Right lobe of liver (tissue), 6 donors: ENCODE measurements at regions not wholly inside any gene's neighbourhood (a gene's known extent, or its start where the extent isn't known, plus 50 kb on each side); places are given as distances from the start of the nearest gene placed in this dataset.

Experiments used
- ATAC-seq, 4 donors: fragments of 200-7000 bp; cut with Tn5 transposase; one replicate each; pipeline ENCODE4 v1.9.1; 2020; ENCODE audit warnings: mild to moderate bottlenecking in 4 of 4, moderate library complexity in 4 of 4
- DNase-seq, 3 donors: peaks; one replicate each; pipeline ENCODE4 v3.0.0-alpha.2; 2020
- H3K27ac ChIP-seq, 3 donors: fragments of 200-600 bp; one replicate each; pipeline ENCODE4 v1.8.0; 2022
- H3K27me3 ChIP-seq, 2 donors: fragments of 200-600 bp; one replicate each; pipeline ENCODE4 v1.8.0; 2022
- H3K36me3 ChIP-seq, 4 donors: fragments of 200-600 bp; sonication (generic) in 1 of 4; one replicate each; pipeline versions ENCODE4 v1.5.1 to v1.8.0; 2017 to 2022; ENCODE audit warnings: control low read depth in 1 of 4
- H3K4me1 ChIP-seq, 4 donors: fragments of 200-600 bp; sonication (generic) in 1 of 4; one replicate each; pipeline versions ENCODE4 v1.5.1 to v1.8.0; 2017 to 2022; ENCODE audit warnings: control low read depth in 1 of 4
- H3K4me3 ChIP-seq, 3 donors: fragments of 200-600 bp; one replicate each; pipeline ENCODE4 v1.8.0; 2022
- H3K9me3 ChIP-seq, 4 donors: fragments of 200-600 bp; sonication (generic) in 1 of 4; one replicate each; pipeline versions ENCODE4 v1.5.1 to v1.8.0; 2017 to 2022; ENCODE audit warnings: control low read depth in 1 of 4
- CTCF ChIP-seq, 4 donors: fragments of 200-600 bp in 3 of 4; fragments of 450-650 bp in 1 of 4; IDR thresholded peaks; one replicate each; pipeline versions ENCODE4 v1.5.1 to v1.8.0; 2016 to 2022; ENCODE audit warnings: antibody characterized with exemption in 4 of 4, mild to moderate bottlenecking in 2 of 4
- POLR2A ChIP-seq: fragments of 450-650 bp; IDR thresholded peaks from one replicate; pipeline ENCODE4 v1.6.1; 2017; ENCODE audit warnings: antibody characterized with exemption, mild to moderate bottlenecking
- WGBS: methylation state at CpG from one replicate; pipeline ENCODE4 v1.1.6; 2018; ENCODE audit warnings: low coverage, low lambda C conversion rate; ENCODE audit not compliant: insufficient coverage; ENCODE audit errors: missing lambda C conversion rate; 5-methylcytosine and 5-hydroxymethylcytosine counted together
- intact Hi-C, 2 donors: fragments of 100-400 bp; cut with DNase I; formaldehyde crosslinking; loops; one replicate each; pipeline versions ENCODE4 v1.11.2 to v1.14.1; 2022
- donor health status: DM: no; HTN: yes; CAD: no.
- donor health status: DM: no; HTN: no; CAD: no.
- donor health status: DM: no; HTN: no; CAD: no.
- donor health status: DM: no; HTN: yes; CAD: no.
- donor health status: DM: no; HTN: yes; CAD: no.

- 32% methylated on average over 7 of the region's 12 CpGs for WGBS
- Histone ChIP-seq H3K27ac (no peak overlapping the region), H3K36me3 (no peaks in the 10 kb centered on the region), H3K4me1 (peaks cover 0 to 14% (median 0%) of the 10 kb centered on the region in 4 donors), H3K27me3 (no peaks in the 10 kb centered on the region), H3K9me3 (no peaks in the 10 kb centered on the region), H3K4me3 (no peak overlapping the region)
- DNase-seq (no peak), ATAC-seq (no peak)
- TF ChIP-seq POLR2A (no peak), CTCF (IDR thresholded peaks at IDR 0.05) (no peak)
- intact Hi-C loops, result no loop called here
These were observed 276.2 kb upstream of the IRX5 start for GRCh38 chr16:54654429-54654828.

GRCh38 chr16:54652201-54652770, 278.4 kb upstream of the IRX5 start:
- no peaks in the 10 kb centered on the region for H3K36me3 ChIP-seq
- no peak overlapping the region for H3K4me3 ChIP-seq
- WGBS, result 46% methylated on average over 6 of the region's 6 CpGs
- no peaks in the 10 kb centered on the region for H3K9me3 ChIP-seq
- DNase-seq (no peak), ATAC-seq (no peak)
- TF ChIP-seq POLR2A (no peak), CTCF (IDR thresholded peaks at IDR 0.05) (no peak)
- H3K4me1 ChIP-seq, result peaks cover 0 to 14% (median 0%) of the 10 kb centered on the region in 4 donors
- intact Hi-C loops, result no loop called here
- no peak overlapping the region for H3K27ac ChIP-seq
- H3K27me3 ChIP-seq, result no peaks in the 10 kb centered on the region

DNA sequence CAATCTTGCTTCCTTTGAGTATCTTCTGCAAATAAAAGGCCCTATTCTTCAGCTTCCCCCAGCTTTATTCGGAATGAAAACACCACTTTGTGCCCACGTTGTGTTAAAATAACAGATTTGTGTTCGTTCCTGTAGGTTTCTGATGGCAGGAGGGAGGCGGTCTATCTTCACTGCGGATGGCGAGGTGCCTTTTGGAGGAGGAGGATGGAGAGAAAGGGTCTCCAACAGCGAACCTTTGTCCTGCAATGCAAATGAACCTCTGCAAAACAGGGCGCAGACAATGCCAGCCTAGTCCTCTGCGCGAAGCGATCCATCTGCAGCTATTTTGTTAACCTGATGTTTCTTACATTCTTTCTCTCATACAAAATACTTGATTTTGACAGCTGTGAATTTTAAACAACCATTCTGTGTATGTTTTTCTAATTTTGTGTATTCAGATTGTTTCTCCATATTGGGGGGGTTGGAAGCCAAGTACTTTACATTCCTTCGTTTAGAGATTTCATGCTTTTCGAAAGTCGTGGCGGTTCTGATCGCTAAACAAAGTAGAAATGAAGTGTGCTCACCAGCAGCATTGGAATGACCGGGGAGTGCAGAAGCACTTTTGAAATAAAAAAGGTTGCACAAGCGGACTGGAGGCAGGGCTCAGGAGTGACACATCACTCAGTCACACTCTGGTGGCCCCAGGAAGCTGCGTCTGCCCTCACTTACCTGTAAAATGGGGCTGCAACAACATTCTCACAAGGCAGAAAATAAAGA, 279.0 kb upstream of the IRX5 start:
- peaks cover 0 to 9% (median 0%) of the 10 kb centered on the region in 4 donors for H3K4me1 ChIP-seq
- H3K9me3 ChIP-seq, result no peaks in the 10 kb centered on the region
- ATAC-seq (peak in 3 of 4 donors; percentile 33 to 73 (median 64)), DNase-seq (peak in 1 of 3 donors; percentile 29)
- no peaks in the 10 kb centered on the region for H3K27me3 ChIP-seq
- H3K36me3 ChIP-seq, result no peaks in the 10 kb centered on the region
- H3K4me3 ChIP-seq, result no peak overlapping the region
- WGBS, result 48% methylated on average over 18 of the region's 19 CpGs
- intact Hi-C loops, result no loop called here
- TF ChIP-seq POLR2A, result no peak
- no peak for TF ChIP-seq CTCF (IDR thresholded peaks at IDR 0.05)
- H3K27ac ChIP-seq, result no peak overlapping the region

- TF ChIP-seq POLR2A, result no peak
- no peak for TF ChIP-seq CTCF (IDR thresholded peaks at IDR 0.05)
- peak in 1 of 4 donors; percentile 78 for ATAC-seq
- no peak overlapping the region for H3K27ac ChIP-seq
- H3K36me3 ChIP-seq, result no peaks in the 10 kb centered on the region
- H3K27me3 ChIP-seq, result no peaks in the 10 kb centered on the region
- no peaks in the 10 kb centered on the region for H3K9me3 ChIP-seq
- no peak overlapping the region for H3K4me3 ChIP-seq
- DNase-seq, result no peak
- WGBS, result 40% methylated on average over 5 of the region's 6 CpGs
- intact Hi-C loops, result no loop called here
- H3K4me1 ChIP-seq, result no peaks in the 10 kb centered on the region
These were observed 280.8 kb upstream of the IRX5 start for GRCh38 chr16:54649876-54650275.
